GM08714 (cell line): ENCODE measurements at regions not wholly inside any gene's neighbourhood (a gene's known extent, or its start where the extent isn't known, plus 50 kb on each side); places are given as distances from the start of the nearest gene placed in this dataset.

Experiments
- H3K4me3 ChIP-seq: fragments of 200-500 bp; sonication (Bioruptor generic); 2 replicates; pipeline ENCODE4 v1.5.1; 2014; ENCODE audit warnings: mild to moderate bottlenecking, low read length, inconsistent platforms
- ZNF274 ChIP-seq: IDR thresholded peaks from 2 replicates; pipeline ENCODE4 v1.6.1; 2012; ENCODE audit warnings: mild to moderate bottlenecking, low read depth, low read length

- no peak for TF ChIP-seq ZNF274
- H3K4me3 ChIP-seq = no peak overlapping the region
These were observed 60.2 kb upstream of the DGKB start for GRCh38 chr7:14962778-14963177.

GRCh38 chr7:14960721-14961120 lies 58.2 kb upstream of the DGKB start:
- H3K4me3 ChIP-seq = no peak overlapping the region
- TF ChIP-seq ZNF274 = no peak

GRCh38 chr7:14959339-14959738 lies 56.8 kb upstream of the DGKB start:
- TF ChIP-seq ZNF274 = no peak
- no peak overlapping the region for H3K4me3 ChIP-seq

GRCh38 chr7:14954035-14954434 lies 51.5 kb upstream of the DGKB start:
- no peak for TF ChIP-seq ZNF274
- no peak overlapping the region for H3K4me3 ChIP-seq
